Mucosa of rectum (tissue), 2 donors: ENCODE measurements at regions not wholly inside any gene's neighbourhood (a gene's known extent, or its start where the extent isn't known, plus 50 kb on each side); places are given as distances from the start of the nearest gene placed in this dataset.

Experiments used
- H3K27ac ChIP-seq, 2 donors: one replicate each; pipeline ENCODE4 v1.7.0; 2013; ENCODE audit warnings: inconsistent platforms in 2 of 2, low read depth in 2 of 2, low read length in 2 of 2
- H3K27me3 ChIP-seq, 2 donors: one replicate each; pipeline ENCODE4 v1.7.0; 2013; ENCODE audit warnings: low read length in 2 of 2; ENCODE audit not compliant: control insufficient read depth in 2 of 2, insufficient read depth in 2 of 2
- H3K36me3 ChIP-seq, 2 donors: one replicate each; pipeline ENCODE4 v1.7.0; 2013; ENCODE audit warnings: low read length in 2 of 2; ENCODE audit not compliant: control insufficient read depth in 2 of 2, insufficient read depth in 2 of 2
- H3K4me1 ChIP-seq, 2 donors: one replicate each; pipeline ENCODE4 v1.7.0; 2013; ENCODE audit warnings: low read length in 2 of 2, mild to moderate bottlenecking in 1 of 2; ENCODE audit not compliant: control insufficient read depth in 2 of 2, insufficient read depth in 2 of 2
- H3K4me3 ChIP-seq, 2 donors: one replicate each; pipeline ENCODE4 v1.7.0; 2013; ENCODE audit warnings: low read length in 2 of 2
- H3K9ac ChIP-seq, 2 donors: one replicate each; pipeline ENCODE4 v1.7.0; 2013; ENCODE audit warnings: low read length in 2 of 2, low read depth in 1 of 2, mild to moderate bottlenecking in 1 of 2
- H3K9me3 ChIP-seq, 2 donors: one replicate each; pipeline ENCODE4 v1.7.0; 2013; ENCODE audit warnings: low read length in 2 of 2; ENCODE audit not compliant: control insufficient read depth in 2 of 2
- donor health status: healthy.
- donor health status: Normal muscosa, but diverticular disease.

DNA sequence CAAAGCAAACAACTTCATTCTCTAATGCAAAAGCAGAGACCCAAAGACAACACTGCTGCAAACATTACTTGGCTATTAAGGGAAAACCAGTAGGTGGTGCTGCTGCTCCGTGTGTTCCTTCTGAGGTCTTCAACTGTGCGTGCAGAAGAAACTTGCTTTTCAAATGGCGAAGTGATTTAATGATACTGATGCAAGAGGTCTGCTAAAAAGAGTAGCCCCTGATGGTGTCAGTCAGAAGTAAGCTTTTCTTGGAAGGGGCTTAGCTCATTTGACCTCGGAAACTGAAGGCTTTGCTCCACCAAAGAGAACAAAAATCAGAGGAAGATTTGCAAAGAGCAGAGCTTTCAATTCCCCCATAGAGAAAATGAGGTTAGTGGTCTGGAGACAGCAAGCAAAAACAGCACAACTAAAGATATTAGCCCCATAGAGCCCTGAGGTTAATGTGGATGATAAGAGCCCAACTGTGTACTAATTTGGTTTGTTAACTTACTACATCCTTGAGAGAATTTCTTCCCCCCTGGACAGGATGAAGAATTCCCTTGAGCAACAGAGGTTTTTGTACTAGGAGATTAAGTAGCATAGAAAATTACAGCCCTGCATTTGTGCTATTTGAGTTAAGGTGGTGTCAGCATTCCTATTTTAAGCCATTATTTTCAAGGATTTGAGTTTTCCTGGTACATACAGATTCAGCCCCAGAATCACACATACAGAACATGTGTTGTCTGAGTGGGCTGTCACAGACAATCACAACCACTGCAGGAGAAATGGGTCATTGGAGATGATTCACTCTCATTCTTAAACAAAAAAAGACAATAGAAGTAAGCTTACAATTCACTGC lies 153.2 kb upstream of the C9orf72 start:
- no peak overlapping the region for H3K27ac ChIP-seq
- no peaks in the 10 kb centered on the region for H3K9me3 ChIP-seq
- H3K9ac ChIP-seq: no peak overlapping the region
- H3K27me3 ChIP-seq: no peaks in the 10 kb centered on the region
- peak overlapping the region in 1 of 2 donors; percentile 26 for H3K4me3 ChIP-seq
- H3K4me1 ChIP-seq: no peaks in the 10 kb centered on the region
- H3K36me3 ChIP-seq: no peaks in the 10 kb centered on the region

DNA sequence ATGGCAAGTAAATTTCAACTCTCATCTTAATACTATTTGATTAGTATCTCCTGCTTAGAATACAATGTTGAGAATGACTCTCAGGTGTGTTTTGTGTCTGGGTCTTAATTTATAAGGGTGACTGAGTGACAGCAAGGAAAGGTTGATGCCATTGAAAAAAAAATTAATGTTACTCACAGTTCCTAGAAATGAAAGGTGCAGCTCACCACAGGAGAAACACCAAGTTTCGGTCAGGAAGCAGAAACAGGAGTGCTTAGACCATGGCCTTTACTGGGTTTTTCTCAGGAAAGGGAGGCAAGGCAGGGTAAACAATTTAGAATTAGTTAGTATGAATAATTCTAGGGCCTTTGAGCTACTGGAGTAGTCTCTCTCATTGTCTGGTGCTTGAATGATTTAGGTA lies 159.2 kb upstream of the C9orf72 start:
- Histone ChIP-seq H3K27me3 (no peaks in the 10 kb centered on the region), H3K36me3 (no peaks in the 10 kb centered on the region), H3K27ac (no peak overlapping the region), H3K9ac (no peak overlapping the region), H3K4me1 (no peaks in the 10 kb centered on the region), H3K4me3 (no peak overlapping the region), H3K9me3 (no peaks in the 10 kb centered on the region)

DNA sequence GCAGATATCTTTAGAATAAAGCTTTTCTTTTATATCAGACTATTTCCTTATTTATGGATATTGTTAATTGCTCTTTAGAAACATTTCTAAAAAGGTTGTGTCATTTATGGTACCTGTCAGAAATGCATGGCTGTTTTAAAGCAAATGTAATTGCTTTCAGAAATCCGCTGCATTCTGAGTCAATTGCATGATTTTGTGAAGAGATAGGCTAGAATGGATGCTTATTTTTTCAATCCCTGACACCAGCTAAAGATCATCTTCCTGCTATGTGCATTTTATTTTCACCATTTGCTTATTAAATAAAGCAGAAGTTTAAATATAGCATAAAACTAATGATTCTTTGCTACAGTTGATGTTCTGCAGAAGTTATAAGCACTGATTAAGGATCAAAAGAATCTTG lies 170.2 kb upstream of the C9orf72 start:
- H3K27ac ChIP-seq: no peak overlapping the region
- H3K9me3 ChIP-seq: no peaks in the 10 kb centered on the region
- no peaks in the 10 kb centered on the region for H3K27me3 ChIP-seq
- H3K9ac ChIP-seq: no peak overlapping the region
- H3K4me3 ChIP-seq: no peak overlapping the region
- H3K4me1 ChIP-seq: no peaks in the 10 kb centered on the region
- H3K36me3 ChIP-seq: no peaks in the 10 kb centered on the region

DNA sequence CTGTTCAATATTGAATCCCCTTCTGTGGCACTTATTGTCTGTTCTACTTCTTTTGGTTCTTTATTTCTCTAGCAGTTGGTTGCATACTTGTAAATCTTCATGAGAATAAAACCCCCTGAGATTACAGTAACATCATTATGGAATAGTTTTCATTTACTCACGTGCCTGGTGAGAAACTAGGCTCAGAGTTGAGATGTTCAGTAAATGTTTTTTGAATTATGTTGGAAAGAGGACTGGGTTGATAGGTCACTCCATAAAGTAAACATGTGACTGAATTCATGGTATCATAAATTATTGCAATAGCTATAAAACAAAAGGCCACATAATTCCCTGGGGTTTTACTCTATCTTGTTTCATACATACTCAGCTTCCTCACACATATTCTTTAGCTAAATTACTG lies 174.2 kb upstream of the C9orf72 start:
- no peak overlapping the region for H3K27ac ChIP-seq
- H3K4me3 ChIP-seq: no peak overlapping the region
- no peaks in the 10 kb centered on the region for H3K27me3 ChIP-seq
- H3K9me3 ChIP-seq: no peaks in the 10 kb centered on the region
- H3K4me1 ChIP-seq: no peaks in the 10 kb centered on the region
- no peak overlapping the region for H3K9ac ChIP-seq
- no peaks in the 10 kb centered on the region for H3K36me3 ChIP-seq

DNA sequence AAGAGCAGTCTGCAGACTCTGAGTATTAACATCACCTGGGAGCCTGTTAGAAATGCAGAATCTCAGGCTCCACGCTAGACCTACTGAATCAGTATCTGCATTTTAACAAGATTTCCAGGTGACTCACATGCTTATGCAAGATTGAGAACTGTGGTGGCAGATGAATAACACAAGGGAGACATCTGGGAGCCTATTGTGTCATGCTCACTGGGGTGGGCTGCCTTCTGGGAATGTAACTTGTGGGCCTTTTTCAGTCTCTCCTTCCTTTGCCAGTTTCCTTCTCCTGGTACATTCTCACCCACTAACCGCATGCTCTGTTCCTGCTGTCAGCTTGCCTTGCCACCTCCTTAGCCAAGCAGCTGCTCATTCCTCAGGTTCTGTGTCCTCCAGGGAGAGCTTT lies 176.6 kb upstream of the C9orf72 start:
- no peaks in the 10 kb centered on the region for H3K27me3 ChIP-seq
- H3K4me3 ChIP-seq: no peak overlapping the region
- no peaks in the 10 kb centered on the region for H3K36me3 ChIP-seq
- H3K4me1 ChIP-seq: no peaks in the 10 kb centered on the region
- no peak overlapping the region for H3K27ac ChIP-seq
- H3K9me3 ChIP-seq: no peaks in the 10 kb centered on the region
- no peak overlapping the region for H3K9ac ChIP-seq

DNA sequence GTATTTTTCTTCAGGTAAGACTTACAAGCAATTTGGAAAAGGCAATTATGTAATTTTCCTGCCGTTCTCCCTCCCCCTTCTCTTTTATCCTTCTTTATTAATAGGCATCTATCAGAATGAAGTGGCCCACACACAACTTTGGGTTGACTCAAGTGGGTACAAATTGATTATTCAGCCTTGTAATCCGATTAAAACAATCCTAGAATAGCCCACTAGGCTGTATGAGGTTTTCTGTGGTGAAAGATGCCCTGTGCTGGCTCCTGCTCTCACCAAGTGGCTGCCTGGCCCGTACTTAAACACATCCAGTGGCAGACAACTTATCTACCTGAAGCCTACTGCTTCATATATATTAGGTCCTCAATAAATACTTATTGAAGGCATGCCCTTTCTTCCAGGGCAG lies 177.3 kb upstream of the C9orf72 start:
- Histone ChIP-seq H3K4me3 (no peak overlapping the region), H3K36me3 (no peaks in the 10 kb centered on the region), H3K27me3 (no peaks in the 10 kb centered on the region), H3K9me3 (no peaks in the 10 kb centered on the region), H3K4me1 (no peaks in the 10 kb centered on the region), H3K27ac (no peak overlapping the region), H3K9ac (no peak overlapping the region)

DNA sequence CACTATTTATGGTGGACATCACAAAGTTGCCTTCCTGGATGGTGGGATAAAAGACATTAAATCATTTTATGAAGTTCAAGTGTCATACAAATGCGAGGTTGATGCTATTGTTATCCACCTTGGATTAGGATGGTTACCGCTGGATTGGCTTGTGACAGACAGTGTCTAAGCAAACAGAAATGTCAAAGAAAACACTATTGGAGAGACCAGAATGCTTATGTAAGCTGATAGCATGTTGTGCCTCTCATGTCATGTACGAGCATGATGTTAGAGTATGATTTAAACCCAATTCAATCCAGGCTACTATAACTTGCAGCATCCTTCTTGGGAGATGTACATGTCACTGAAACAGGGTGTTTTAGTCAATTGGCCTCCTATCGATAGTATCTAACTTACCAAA lies 178.8 kb upstream of the C9orf72 start:
- Histone ChIP-seq H3K4me1 (no peaks in the 10 kb centered on the region), H3K9me3 (no peaks in the 10 kb centered on the region), H3K9ac (no peak overlapping the region), H3K27me3 (no peaks in the 10 kb centered on the region), H3K4me3 (no peak overlapping the region), H3K36me3 (no peaks in the 10 kb centered on the region), H3K27ac (no peak overlapping the region)

DNA sequence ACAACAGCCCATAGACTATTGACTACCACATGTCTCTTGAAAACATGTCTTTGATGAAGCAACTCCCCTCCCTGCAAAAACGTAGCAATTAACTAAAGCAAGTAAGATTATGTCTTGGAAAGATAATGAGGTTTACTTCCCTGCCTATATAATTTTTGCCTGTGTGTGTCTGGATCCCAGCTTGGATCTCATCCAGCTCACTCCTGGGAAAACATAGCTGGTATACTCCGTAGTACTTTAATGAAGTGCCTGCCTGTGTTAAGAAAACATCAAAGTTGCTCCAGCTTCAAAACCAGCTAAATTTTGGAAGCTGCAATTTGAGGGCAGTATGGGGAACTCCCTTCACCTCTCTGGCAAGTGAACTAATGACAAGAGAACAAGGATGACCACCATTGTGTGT lies 182.6 kb upstream of the C9orf72 start:
- Histone ChIP-seq H3K36me3 (no peaks in the 10 kb centered on the region), H3K9me3 (no peaks in the 10 kb centered on the region), H3K4me3 (no peak overlapping the region), H3K27me3 (no peaks in the 10 kb centered on the region), H3K9ac (no peak overlapping the region), H3K27ac (no peak overlapping the region), H3K4me1 (no peaks in the 10 kb centered on the region)

DNA sequence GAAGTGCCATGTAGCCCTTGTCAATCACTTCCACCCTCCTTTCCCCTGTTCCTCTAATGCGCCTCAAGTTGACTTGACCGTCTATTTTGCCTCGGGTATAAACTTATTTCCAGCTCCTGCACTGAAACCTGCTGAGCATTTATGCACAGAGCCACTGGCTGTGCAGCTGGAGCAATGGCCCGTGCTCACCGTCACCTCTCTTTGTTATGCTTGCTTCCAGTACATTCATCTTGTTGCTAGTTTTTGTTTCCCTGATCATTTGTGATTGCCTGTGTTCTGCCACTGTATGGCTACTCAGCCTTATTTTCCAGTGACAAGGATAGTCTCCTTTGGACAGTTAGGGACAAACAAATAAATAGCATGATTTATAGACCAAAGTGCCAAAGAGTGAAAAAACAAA lies 183.1 kb upstream of the C9orf72 start:
- no peaks in the 10 kb centered on the region for H3K36me3 ChIP-seq
- no peaks in the 10 kb centered on the region for H3K9me3 ChIP-seq
- H3K9ac ChIP-seq: no peak overlapping the region
- H3K27ac ChIP-seq: no peak overlapping the region
- H3K27me3 ChIP-seq: no peaks in the 10 kb centered on the region
- no peaks in the 10 kb centered on the region for H3K4me1 ChIP-seq
- no peak overlapping the region for H3K4me3 ChIP-seq

DNA sequence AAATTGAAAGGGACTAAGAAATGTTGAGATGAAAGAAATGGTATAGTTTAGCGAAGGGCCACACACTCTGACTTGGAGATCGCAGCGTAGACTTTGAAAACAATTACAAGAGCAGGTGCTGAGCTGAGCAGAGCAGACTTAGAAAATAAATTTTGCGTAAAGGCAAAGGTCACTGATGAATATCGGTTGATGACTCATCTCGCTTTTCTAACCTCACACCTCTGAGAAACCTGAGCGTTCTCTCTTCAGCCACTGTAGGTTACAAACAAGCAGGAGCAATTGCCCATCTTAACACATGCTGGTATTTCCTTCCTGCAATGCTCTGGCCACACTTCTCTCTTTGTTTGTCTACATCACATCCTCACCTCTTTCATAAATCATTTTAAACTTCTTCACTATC lies 190.6 kb upstream of the C9orf72 start:
- Histone ChIP-seq H3K27me3 (no peaks in the 10 kb centered on the region), H3K36me3 (no peaks in the 10 kb centered on the region), H3K9ac (no peak overlapping the region), H3K4me1 (no peaks in the 10 kb centered on the region), H3K9me3 (no peaks in the 10 kb centered on the region), H3K27ac (no peak overlapping the region), H3K4me3 (no peak overlapping the region)
